PC-9 (cell line): ENCODE measurements at regions not wholly inside any gene's neighbourhood (a gene's known extent, or its start where the extent isn't known, plus 50 kb on each side); places are given as distances from the start of the nearest gene placed in this dataset.

Experiments used
- EZH2 ChIP-seq: fragments of 200-600 bp; sonication (generic); IDR thresholded peaks from 2 replicates; pipeline ENCODE4 v1.8.0; 2017; ENCODE audit warnings: antibody characterized with exemption, low read depth
- TF ChIP-seq, protein P1 (sequence below): fragments of 200-600 bp; sonication (generic); conservative IDR thresholded peaks from 2 replicates; pipeline ENCODE4 v1.6.1; 2017; ENCODE audit warnings: mixed run types, antibody characterized with exemption, mild to moderate bottlenecking, moderate library complexity

DNA sequence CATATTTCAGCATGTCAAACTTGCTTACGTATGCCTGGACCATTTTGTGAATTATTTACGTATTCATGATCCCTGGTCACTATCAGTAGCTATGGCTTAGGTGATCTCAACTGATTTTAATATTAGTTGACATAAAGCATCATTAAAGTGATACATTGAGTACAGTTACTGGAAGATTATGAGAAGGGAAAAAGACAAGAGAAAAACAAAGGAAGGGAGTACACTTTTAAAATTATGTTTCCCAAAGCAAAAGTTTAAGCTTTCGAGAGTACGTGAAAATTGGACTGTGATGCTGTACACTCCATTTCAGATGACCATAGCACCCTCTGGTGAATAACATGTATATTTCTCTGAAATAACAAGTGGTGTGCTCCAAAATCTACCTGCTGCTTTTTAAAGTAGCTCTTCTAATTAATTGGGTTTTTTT is 215.0 kb upstream of the HSF2 start:
- no peak for TF ChIP-seq EZH2
- TF ChIP-seq, protein P1, sequence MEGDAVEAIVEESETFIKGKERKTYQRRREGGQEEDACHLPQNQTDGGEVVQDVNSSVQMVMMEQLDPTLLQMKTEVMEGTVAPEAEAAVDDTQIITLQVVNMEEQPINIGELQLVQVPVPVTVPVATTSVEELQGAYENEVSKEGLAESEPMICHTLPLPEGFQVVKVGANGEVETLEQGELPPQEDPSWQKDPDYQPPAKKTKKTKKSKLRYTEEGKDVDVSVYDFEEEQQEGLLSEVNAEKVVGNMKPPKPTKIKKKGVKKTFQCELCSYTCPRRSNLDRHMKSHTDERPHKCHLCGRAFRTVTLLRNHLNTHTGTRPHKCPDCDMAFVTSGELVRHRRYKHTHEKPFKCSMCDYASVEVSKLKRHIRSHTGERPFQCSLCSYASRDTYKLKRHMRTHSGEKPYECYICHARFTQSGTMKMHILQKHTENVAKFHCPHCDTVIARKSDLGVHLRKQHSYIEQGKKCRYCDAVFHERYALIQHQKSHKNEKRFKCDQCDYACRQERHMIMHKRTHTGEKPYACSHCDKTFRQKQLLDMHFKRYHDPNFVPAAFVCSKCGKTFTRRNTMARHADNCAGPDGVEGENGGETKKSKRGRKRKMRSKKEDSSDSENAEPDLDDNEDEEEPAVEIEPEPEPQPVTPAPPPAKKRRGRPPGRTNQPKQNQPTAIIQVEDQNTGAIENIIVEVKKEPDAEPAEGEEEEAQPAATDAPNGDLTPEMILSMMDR = peak; percentile 62; the same call in 1 of the 2 replicates
